ENCODE measurements at regions not wholly inside any gene's neighbourhood (a gene's known extent, or its start where the extent isn't known, plus 50 kb on each side); places are given as distances from the start of the nearest gene placed in this dataset.

GRCh38 chr5:126106029-126106428, 317.2 kb upstream of the GRAMD2B start:
- no peaks in the 10 kb centered on the region for H3K36me3 Mint-ChIP-seq
- no peak for DNase-seq (ENCODE audit: low spot score)
- H3K79me2 ChIP-seq (ENCODE audit: low read depth): no peaks in the 10 kb centered on the region
- peaks cover 17% of the 10 kb centered on the region for H3K4me1 ChIP-seq
- peaks cover 2% of the 10 kb centered on the region for H3K9me3 Mint-ChIP-seq
- no peaks in the 10 kb centered on the region for H3K36me3 ChIP-seq
- H3K27ac Mint-ChIP-seq: no peak overlapping the region
- no peak overlapping the region for H3K9ac ChIP-seq
- no peaks in the 10 kb centered on the region for H4K20me1 ChIP-seq (ENCODE audit: low read depth)
- H2AFZ ChIP-seq (replicated peaks): no peak overlapping the region
- no peak overlapping the region for H3K27ac ChIP-seq
- H3K27me3 Mint-ChIP-seq (ENCODE audit: insufficient read depth, low read depth): no peaks in the 10 kb centered on the region
- no peak overlapping the region for H3K4me2 ChIP-seq
- H3K4me3 Mint-ChIP-seq: no peak overlapping the region
- H3K4me1 Mint-ChIP-seq: peaks cover 3% of the 10 kb centered on the region
- H3K27me3 ChIP-seq: no peaks in the 10 kb centered on the region
- H3K4me3 ChIP-seq: no peak overlapping the region
- TF ChIP-seq EZH2 (IDR thresholded peaks at IDR 0.05) (no peak), CTCF (IDR thresholded peaks at IDR 0.05) (no peak), EZH2phosphoT487 (IDR thresholded peaks at IDR 0.05) (no peak)
- H3K9me3 ChIP-seq (ENCODE audit: low read depth): no peaks in the 10 kb centered on the region
- H3F3A ChIP-seq (ENCODE audit: low read depth): no peaks in the 10 kb centered on the region

- Mint-ChIP-seq H3K9me3 (peaks cover 8% of the 10 kb centered on the region), H3K36me3 (peaks cover 4% of the 10 kb centered on the region), H3K4me3 (no peak overlapping the region), H3K27ac (no peak overlapping the region), H3K27me3 (ENCODE audit: insufficient read depth, low read depth) (no peaks in the 10 kb centered on the region), H3K4me1 (peaks cover 3% of the 10 kb centered on the region)
- H3K4me2 ChIP-seq: no peak overlapping the region
- no peak overlapping the region for H3K27ac ChIP-seq
- TF ChIP-seq CTCF (IDR thresholded peaks at IDR 0.05) (no peak), EZH2 (IDR thresholded peaks at IDR 0.05) (no peak), EZH2phosphoT487 (IDR thresholded peaks at IDR 0.05) (no peak)
- H3K4me1 ChIP-seq: peaks cover 17% of the 10 kb centered on the region
- no peaks in the 10 kb centered on the region for H4K20me1 ChIP-seq (ENCODE audit: low read depth)
- H3F3A ChIP-seq (ENCODE audit: low read depth): no peaks in the 10 kb centered on the region
- H3K4me3 ChIP-seq: no peak overlapping the region
- no peak for DNase-seq (ENCODE audit: low spot score)
- no peaks in the 10 kb centered on the region for H3K27me3 ChIP-seq
- no peak overlapping the region for H2AFZ ChIP-seq (replicated peaks)
- no peaks in the 10 kb centered on the region for H3K9me3 ChIP-seq (ENCODE audit: low read depth)
- no peaks in the 10 kb centered on the region for H3K36me3 ChIP-seq
- H3K79me2 ChIP-seq (ENCODE audit: low read depth): no peaks in the 10 kb centered on the region
- no peak overlapping the region for H3K9ac ChIP-seq
These were observed 315.8 kb upstream of the GRAMD2B start for GRCh38 chr5:126107381-126107780.

- Histone ChIP-seq H3K4me3 (no peak overlapping the region), H3K79me2 (ENCODE audit: low read depth) (no peaks in the 10 kb centered on the region), H3F3A (ENCODE audit: low read depth) (no peaks in the 10 kb centered on the region), H3K27me3 (no peaks in the 10 kb centered on the region), H3K4me2 (no peak overlapping the region), H3K4me1 (peaks cover 17% of the 10 kb centered on the region), H4K20me1 (ENCODE audit: low read depth) (no peaks in the 10 kb centered on the region), H2AFZ (replicated peaks) (peak overlapping the region; percentile 97), H3K36me3 (no peaks in the 10 kb centered on the region), H3K27ac (no peak overlapping the region), H3K9me3 (ENCODE audit: low read depth) (no peaks in the 10 kb centered on the region), H3K9ac (no peak overlapping the region)
- H3K4me1 Mint-ChIP-seq: peaks cover 3% of the 10 kb centered on the region
- TF ChIP-seq EZH2 (IDR thresholded peaks at IDR 0.05) (no peak), EZH2phosphoT487 (IDR thresholded peaks at IDR 0.05) (no peak), CTCF (IDR thresholded peaks at IDR 0.05) (no peak)
- H3K4me3 Mint-ChIP-seq: no peak overlapping the region
- no peaks in the 10 kb centered on the region for H3K27me3 Mint-ChIP-seq (ENCODE audit: insufficient read depth, low read depth)
- no peak overlapping the region for H3K27ac Mint-ChIP-seq
- peak; percentile 7 for DNase-seq (ENCODE audit: low spot score)
- peaks cover 6% of the 10 kb centered on the region for H3K36me3 Mint-ChIP-seq
- peaks cover 11% of the 10 kb centered on the region for H3K9me3 Mint-ChIP-seq
These were observed 314.7 kb upstream of the GRAMD2B start for GRCh38 chr5:126108470-126108869.
